A549 (cell line): ENCODE measurements at regions not wholly inside any gene's neighbourhood (a gene's known extent, or its start where the extent isn't known, plus 50 kb on each side); places are given as distances from the start of the nearest gene placed in this dataset.

Source experiments
- ATAC-seq, 2 experiments: fragments of 200-7000 bp in 1 of 2; fragments of >200 bp in 1 of 2; cut with Nextera tagmentation in 1 of 2; cut with Tn5 transposase in 1 of 2; 3 replicates each; pipeline versions ENCODE4 v1.8.0 to v1.9.1; 2018 to 2020; ENCODE audit warnings: mild to moderate bottlenecking in 1 of 2, moderate library complexity in 1 of 2
- CTCF ChIA-PET: fragments of 300-600 bp; sonication (Branson Sonifier 250); formaldehyde crosslinking; extraction: SDS; loops from one replicate; lab custom pipeline; 2021; ENCODE audit warnings: antibody characterized with exemption, inconsistent platforms; lab: Yijun Ruan, JAX
- POLR2A ChIA-PET: fragments of 350-600 bp; formaldehyde crosslinking; extraction: SDS; loops from one replicate; lab custom pipeline; 2021; ENCODE audit warnings: antibody characterized with exemption, inconsistent platforms; lab: Yijun Ruan, JAX
- DNase-seq, 2 experiments: peaks; one replicate each; pipeline versions ENCODE4 v3.0.0 to v3.0.0-alpha.2; 2011 to 2016; ENCODE audit warnings: low read depth in 1 of 2, low spot score in 1 of 2
- FAIRE-seq: peaks from 2 replicates; lab custom pipeline; 2011; peaks lifted over from hg19 to GRCh38; lab: Jason Lieb, UNC
- H3K27ac ChIP-seq, 2 experiments: fragments of >200 bp; sonication (Bioruptor Twin); formaldehyde crosslinking; 3 replicates each; pipeline ENCODE4 v1.5.1; 2016 to 2017
- H3K4me1 ChIP-seq: fragments of >200 bp; sonication (Bioruptor Twin); formaldehyde crosslinking; 3 replicates; pipeline ENCODE4 v1.6.1; 2016
- H3K4me2 ChIP-seq: fragments of >200 bp; sonication (Bioruptor Twin); formaldehyde crosslinking; 3 replicates; pipeline ENCODE4 v1.6.1; 2016
- H3K4me3 ChIP-seq: fragments of >200 bp; sonication (Bioruptor Twin); formaldehyde crosslinking; 3 replicates; pipeline ENCODE4 v1.5.1; 2016
- H3K9me3 ChIP-seq: fragments of >200 bp; sonication (Bioruptor Twin); formaldehyde crosslinking; 3 replicates; pipeline ENCODE4 v1.6.1; 2016
- ATOH8 ChIP-seq: fragments of 250-450 bp; sonication (Bioruptor Pico); IDR thresholded peaks from 2 replicates; pipeline ENCODE4 v1.5.0; 2020; ENCODE audit warnings: low read depth, mild to moderate bottlenecking, moderate library complexity
- BCL3 ChIP-seq: fragments of >200 bp; sonication (Bioruptor Twin); formaldehyde crosslinking; IDR thresholded peaks from 3 replicates; pipeline ENCODE4 v1.6.1; 2016
- CHD2 ChIP-seq: fragments of 150-350 bp; IDR thresholded peaks from 2 replicates; pipeline ENCODE4 v1.6.1; 2014; ENCODE audit warnings: low read length; ENCODE audit not compliant: partially characterized antibody
- CHD4 ChIP-seq: fragments of 200-600 bp; sonication (generic); IDR thresholded peaks from 2 replicates; pipeline ENCODE4 v1.6.1; 2016; ENCODE audit warnings: antibody characterized with exemption, mild to moderate bottlenecking, borderline replicate concordance
- CTCF ChIP-seq: fragments of >200 bp; sonication (Bioruptor Twin); formaldehyde crosslinking; IDR thresholded peaks from 3 replicates; pipeline ENCODE4 v1.5.1; 2016
- EHF ChIP-seq: fragments of 250-450 bp; sonication (Bioruptor Pico); IDR thresholded peaks from 2 replicates; pipeline ENCODE4 v1.5.0; 2020; ENCODE audit warnings: mild to moderate bottlenecking
- FOXS1 ChIP-seq: fragments of 250-450 bp; sonication (Bioruptor Pico); IDR thresholded peaks from 2 replicates; pipeline ENCODE4 v1.5.0; 2020; ENCODE audit warnings: mild to moderate bottlenecking, moderate library complexity
- GATA3 ChIP-seq: IDR thresholded peaks from 2 replicates; pipeline ENCODE4 v1.6.1; 2012; ENCODE audit warnings: borderline replicate concordance
- HDAC2 ChIP-seq: fragments of 200-600 bp; sonication (generic); IDR thresholded peaks from 2 replicates; pipeline ENCODE4 v1.6.1; 2016
- HEYL ChIP-seq: fragments of 250-450 bp; sonication (Bioruptor Pico); IDR thresholded peaks from 2 replicates; pipeline ENCODE4 v1.8.0; 2021; ENCODE audit warnings: mild to moderate bottlenecking, moderate library complexity
- HOXB5 ChIP-seq: fragments of 250-450 bp; sonication (Bioruptor Pico); IDR thresholded peaks from 2 replicates; pipeline ENCODE4 v1.5.0; 2020; ENCODE audit warnings: mild to moderate bottlenecking, moderate library complexity
- KDM1A ChIP-seq: fragments of 200-600 bp; sonication (generic); IDR thresholded peaks from 2 replicates; pipeline ENCODE4 v1.6.1; 2016; ENCODE audit warnings: low read depth, mild to moderate bottlenecking
- MAFK ChIP-seq: fragments of 450-650 bp; IDR thresholded peaks from 2 replicates; pipeline ENCODE4 v1.6.1; 2014; ENCODE audit not compliant: partially characterized antibody
- MAZ ChIP-seq: fragments of 150-350 bp; IDR thresholded peaks from 2 replicates; pipeline ENCODE4 v1.6.1; 2014; ENCODE audit warnings: antibody characterized with exemption, low read depth, low read length, borderline replicate concordance
- NR3C1 ChIP-seq: fragments of >200 bp; sonication (Bioruptor Twin); formaldehyde crosslinking; IDR thresholded peaks from 3 replicates; pipeline ENCODE4 v1.6.1; 2017
- PHF8 ChIP-seq: fragments of 200-600 bp; sonication (generic); IDR thresholded peaks from 2 replicates; pipeline ENCODE4 v1.6.1; 2016; ENCODE audit warnings: low read depth, mild to moderate bottlenecking, antibody characterized with exemption, moderate library complexity, borderline replicate concordance
- RNF2 ChIP-seq: fragments of 200-600 bp; sonication (generic); IDR thresholded peaks from 2 replicates; pipeline ENCODE4 v1.6.1; 2016; ENCODE audit warnings: low read depth, mild to moderate bottlenecking, antibody characterized with exemption, moderate library complexity, borderline replicate concordance
- TFCP2L1 ChIP-seq: fragments of 250-450 bp; sonication (Bioruptor Pico); IDR thresholded peaks from 2 replicates; pipeline ENCODE4 v1.5.0; 2021; ENCODE audit warnings: mild to moderate bottlenecking
- TP53 ChIP-seq: fragments of 250-450 bp; sonication (Bioruptor Pico); IDR thresholded peaks from 2 replicates; pipeline ENCODE4 v1.5.0; 2021; ENCODE audit warnings: mild to moderate bottlenecking, moderate library complexity
- ZSCAN20 ChIP-seq: fragments of 250-450 bp; sonication (Bioruptor Pico); IDR thresholded peaks from 2 replicates; pipeline ENCODE4 v1.8.0; 2022; ENCODE audit warnings: mild to moderate bottlenecking, moderate library complexity
- WGBS: methylation state at CpG from one replicate; pipeline ENCODE4 v1.1.6; 2017; ENCODE audit errors: missing lambda C conversion rate; 5-methylcytosine and 5-hydroxymethylcytosine counted together
- TF ChIP-seq, protein P1 (sequence below): IDR thresholded peaks from 2 replicates; pipeline ENCODE4 v1.6.1; 2012
- TF ChIP-seq, protein P2 (sequence below): IDR thresholded peaks from 2 replicates; pipeline ENCODE4 v1.6.1; 2012

- TF ChIP-seq MAZ = no peak
- no peak for TF ChIP-seq FOXS1 (CRISPR knock-in tag)
- TF ChIP-seq, protein P1, sequence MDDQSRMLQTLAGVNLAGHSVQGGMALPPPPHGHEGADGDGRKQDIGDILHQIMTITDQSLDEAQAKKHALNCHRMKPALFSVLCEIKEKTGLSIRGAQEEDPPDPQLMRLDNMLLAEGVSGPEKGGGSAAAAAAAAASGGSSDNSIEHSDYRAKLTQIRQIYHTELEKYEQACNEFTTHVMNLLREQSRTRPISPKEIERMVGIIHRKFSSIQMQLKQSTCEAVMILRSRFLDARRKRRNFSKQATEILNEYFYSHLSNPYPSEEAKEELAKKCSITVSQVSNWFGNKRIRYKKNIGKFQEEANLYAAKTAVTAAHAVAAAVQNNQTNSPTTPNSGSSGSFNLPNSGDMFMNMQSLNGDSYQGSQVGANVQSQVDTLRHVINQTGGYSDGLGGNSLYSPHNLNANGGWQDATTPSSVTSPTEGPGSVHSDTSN = no peak
- TF ChIP-seq ZSCAN20 (CRISPR knock-in tag) = no peak
Observed at GRCh38 chr12:58712976-58713375, 207.3 kb downstream of the LRIG3 start (continued).

- ChIA-PET POLR2A (no interaction called here), CTCF (no interaction called here)
- H3K4me2 ChIP-seq = no peak overlapping the region
- FAIRE-seq (no peak), DNase-seq (no peak), ATAC-seq (no peak)
- H3K4me3 ChIP-seq = no peak overlapping the region
- no peaks in the 10 kb centered on the region for H3K4me1 ChIP-seq
- TF ChIP-seq MAZ (no peak), HEYL (CRISPR knock-in tag) (no peak), CTCF (no peak), RNF2 (no peak)
- H3K9me3 ChIP-seq = no peaks in the 10 kb centered on the region
- H3K27ac ChIP-seq = no peak overlapping the region
- 90% methylated on average over 1 of the region's 1 CpG for WGBS
Observed at GRCh38 chr12:58719161-58719560, 201.1 kb downstream of the LRIG3 start.

DNA sequence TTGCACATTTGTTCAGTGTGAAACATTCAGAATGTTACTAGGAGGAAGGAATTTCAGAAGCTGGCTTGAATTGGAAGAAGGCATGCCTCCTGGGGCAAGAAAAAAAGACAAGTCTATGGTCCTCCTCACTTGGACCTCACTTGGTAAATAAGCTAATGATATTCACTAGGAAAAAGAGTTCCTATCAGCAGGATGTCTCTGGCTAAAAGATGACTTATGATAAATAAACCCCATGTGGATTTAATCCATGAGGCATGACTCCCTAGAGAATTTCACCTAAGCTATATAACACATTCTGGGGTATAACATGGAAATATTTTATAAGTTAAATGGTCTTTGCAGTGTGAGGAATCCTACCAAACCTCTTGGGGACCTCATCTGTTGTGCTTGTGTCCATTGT is 199.9 kb downstream of the LRIG3 start:
- no peak for ATAC-seq
- no peak for FAIRE-seq
- Histone ChIP-seq H3K9me3 (no peaks in the 10 kb centered on the region), H3K4me1 (no peaks in the 10 kb centered on the region), H3K4me2 (no peak overlapping the region), H3K27ac (no peak overlapping the region), H3K4me3 (no peak overlapping the region)
- POLR2A ChIA-PET = no interaction called here
- DNase-seq = no peak
- no peak for TF ChIP-seq PHF8
- no peak for TF ChIP-seq HDAC2
- no peak for TF ChIP-seq ATOH8
- TF ChIP-seq TP53 (CRISPR knock-in tag) = no peak
- no peak for TF ChIP-seq GATA3
- TF ChIP-seq BCL3 = no peak
- TF ChIP-seq NR3C1 = no peak
- no peak for TF ChIP-seq KDM1A
- TF ChIP-seq, protein P2, sequence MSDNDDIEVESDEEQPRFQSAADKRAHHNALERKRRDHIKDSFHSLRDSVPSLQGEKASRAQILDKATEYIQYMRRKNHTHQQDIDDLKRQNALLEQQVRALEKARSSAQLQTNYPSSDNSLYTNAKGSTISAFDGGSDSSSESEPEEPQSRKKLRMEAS = no peak
- TF ChIP-seq HEYL (CRISPR knock-in tag) = no peak
- no peak for TF ChIP-seq HOXB5 (CRISPR knock-in tag)
- no peak for TF ChIP-seq TFCP2L1 (CRISPR knock-in tag)
- TF ChIP-seq EHF = no peak
- no peak for TF ChIP-seq MAFK
- TF ChIP-seq CTCF = no peak
- no peak for TF ChIP-seq CHD4
- TF ChIP-seq CHD2 = no peak
- CTCF ChIA-PET = no interaction called here
